ENCODE measurements at regions not wholly inside any gene's neighbourhood (a gene's known extent, or its start where the extent isn't known, plus 50 kb on each side); places are given as distances from the start of the nearest gene placed in this dataset.

GRCh38 chr6:20025681-20026080 lies 186.6 kb downstream of the MBOAT1 start:
- no peaks in the 10 kb centered on the region for H3K36me3 ChIP-seq
- no peak for DNase-seq
- H3K9me3 ChIP-seq (replicated peaks), result no peaks in the 10 kb centered on the region
- no peak overlapping the region for H3K4me3 ChIP-seq
- H3K27me3 ChIP-seq, result no peaks in the 10 kb centered on the region
- peaks cover 12% of the 10 kb centered on the region; the same call in 1 of the 2 replicates for H3K4me1 ChIP-seq
- no peak overlapping the region for H3K27ac ChIP-seq

- no peaks in the 10 kb centered on the region for H3K36me3 ChIP-seq
- H3K9me3 ChIP-seq (replicated peaks), result no peaks in the 10 kb centered on the region
- peaks cover 12% of the 10 kb centered on the region; the same call in 1 of the 2 replicates for H3K4me1 ChIP-seq
- H3K27ac ChIP-seq, result no peak overlapping the region
- no peak for DNase-seq
- H3K4me3 ChIP-seq, result no peak overlapping the region
- H3K27me3 ChIP-seq, result no peaks in the 10 kb centered on the region
Observed at GRCh38 chr6:20028143-20028542, 184.1 kb downstream of the MBOAT1 start.

- Histone ChIP-seq H3K4me1 (peaks cover 12% of the 10 kb centered on the region; the same call in 1 of the 2 replicates), H3K4me3 (no peak overlapping the region), H3K36me3 (no peaks in the 10 kb centered on the region), H3K27ac (no peak overlapping the region), H3K27me3 (no peaks in the 10 kb centered on the region), H3K9me3 (replicated peaks) (no peaks in the 10 kb centered on the region)
- DNase-seq, result no peak
Observed at GRCh38 chr6:20028562-20028961, 183.7 kb downstream of the MBOAT1 start.

- Histone ChIP-seq H3K4me1 (peaks cover 4% of the 10 kb centered on the region; the same call in 1 of the 2 replicates), H3K9me3 (replicated peaks) (no peaks in the 10 kb centered on the region), H3K27ac (no peak overlapping the region), H3K4me3 (no peak overlapping the region), H3K36me3 (no peaks in the 10 kb centered on the region), H3K27me3 (no peaks in the 10 kb centered on the region)
- no peak for DNase-seq
Observed at GRCh38 chr6:20029979-20030378, 182.3 kb downstream of the MBOAT1 start.

GRCh38 chr6:20031342-20031741 lies 180.9 kb downstream of the MBOAT1 start:
- no peak for DNase-seq
- Histone ChIP-seq H3K36me3 (no peaks in the 10 kb centered on the region), H3K27me3 (no peaks in the 10 kb centered on the region), H3K4me1 (no peaks in the 10 kb centered on the region), H3K27ac (no peak overlapping the region), H3K4me3 (no peak overlapping the region), H3K9me3 (replicated peaks) (no peaks in the 10 kb centered on the region)

GRCh38 chr6:20033697-20034407 lies 178.4 kb downstream of the MBOAT1 start:
- Histone ChIP-seq H3K4me1 (peaks cover 6% of the 10 kb centered on the region; the same call in 1 of the 2 replicates), H3K9me3 (replicated peaks) (no peaks in the 10 kb centered on the region), H3K27ac (no peak overlapping the region)

GRCh38 chr6:20034408-20034769 lies 177.9 kb downstream of the MBOAT1 start:
- Histone ChIP-seq H3K36me3 (no peaks in the 10 kb centered on the region), H3K27ac (no peak overlapping the region), H3K9me3 (replicated peaks) (no peaks in the 10 kb centered on the region), H3K27me3 (no peaks in the 10 kb centered on the region), H3K4me3 (no peak overlapping the region), H3K4me1 (peaks cover 6% of the 10 kb centered on the region; the same call in 1 of the 2 replicates)
- DNase-seq, result no peak

More at GRCh38 chr6:20033697-20034407, 178.4 kb downstream of the MBOAT1 start:
- H3K4me3 ChIP-seq, result no peak overlapping the region
- DNase-seq, result no peak
- no peaks in the 10 kb centered on the region for H3K27me3 ChIP-seq
- H3K36me3 ChIP-seq, result no peaks in the 10 kb centered on the region

- H3K9me3 ChIP-seq (replicated peaks), result no peaks in the 10 kb centered on the region
Observed at GRCh38 chr6:20036141-20036677, 176.1 kb downstream of the MBOAT1 start.

GRCh38 chr6:20038410-20039204 lies 173.7 kb downstream of the MBOAT1 start:
- Histone ChIP-seq H3K4me1 (peaks cover 6% of the 10 kb centered on the region; the same call in 1 of the 2 replicates), H3K36me3 (no peaks in the 10 kb centered on the region)
- peak in 1 of 2 experiments; percentile 39 for DNase-seq

More at GRCh38 chr6:20036141-20036677, 176.1 kb downstream of the MBOAT1 start:
- no peak overlapping the region for H3K4me3 ChIP-seq
- H3K36me3 ChIP-seq, result no peaks in the 10 kb centered on the region
- DNase-seq, result no peak
- H3K27ac ChIP-seq, result no peak overlapping the region
- no peaks in the 10 kb centered on the region for H3K27me3 ChIP-seq
- peaks cover 6% of the 10 kb centered on the region; the same call in 1 of the 2 replicates for H3K4me1 ChIP-seq

GRCh38 chr6:20044883-20045282 lies 167.4 kb downstream of the MBOAT1 start:
- Histone ChIP-seq H3K4me3 (no peak overlapping the region), H3K27me3 (no peaks in the 10 kb centered on the region), H3K4me1 (no peaks in the 10 kb centered on the region), H3K9me3 (replicated peaks) (no peaks in the 10 kb centered on the region), H3K27ac (no peak overlapping the region), H3K36me3 (no peaks in the 10 kb centered on the region)
- no peak for DNase-seq

More at GRCh38 chr6:20038410-20039204, 173.7 kb downstream of the MBOAT1 start:
- Histone ChIP-seq H3K9me3 (replicated peaks) (no peaks in the 10 kb centered on the region), H3K27ac (peak overlapping the region; percentile 38), H3K4me3 (no peak overlapping the region), H3K27me3 (no peaks in the 10 kb centered on the region)

All from SJCRH30 (cell line).